SK-N-MC (cell line): ENCODE measurements at regions not wholly inside any gene's neighbourhood (a gene's known extent, or its start where the extent isn't known, plus 50 kb on each side); places are given as distances from the start of the nearest gene placed in this dataset.
"Not testable (repeated sequence)": the region's sequence is repeated elsewhere in the genome, so short reads cannot be mapped to it uniquely, and the experiment has no call there.

Experiments
- DNase-seq: peaks from one replicate; pipeline ENCODE4 v3.0.0-alpha.2; 2011; ENCODE audit warnings: low read depth, low spot score
- H3K27ac ChIP-seq: fragments of 200-600 bp; sonication (generic); 2 replicates; pipeline ENCODE4 v1.5.1; 2016; ENCODE audit warnings: mixed run types
- H3K36me3 ChIP-seq: fragments of 200-600 bp; sonication (generic); 2 replicates; pipeline ENCODE4 v1.6.1; 2017; ENCODE audit warnings: antibody characterized with exemption, low read length, mixed read lengths; ENCODE audit not compliant: insufficient read depth
- H3K4me3 ChIP-seq: fragments of 200-600 bp; sonication (generic); 2 replicates; pipeline ENCODE4 v1.5.1; 2016
- H3K9ac ChIP-seq: fragments of 200-600 bp; sonication (generic); 2 replicates; pipeline ENCODE4 v1.8.0; 2017; ENCODE audit warnings: mixed run types, mixed read lengths; ENCODE audit not compliant: insufficient read length
- H3K9me3 ChIP-seq: fragments of 200-600 bp; sonication (generic); 2 replicates; pipeline ENCODE4 v1.6.1; 2017; ENCODE audit warnings: low read depth, mild to moderate bottlenecking, antibody characterized with exemption, low read length, moderate library complexity, mixed read lengths
- EZH2 ChIP-seq: fragments of 200-600 bp; sonication (generic); IDR thresholded peaks from one replicate; pipeline ENCODE4 v1.6.1; 2017; ENCODE audit warnings: antibody characterized with exemption
- FOXP2 ChIP-seq: optimal IDR thresholded peaks from 2 replicates; pipeline ENCODE3; 2011; ENCODE audit warnings: mild to moderate bottlenecking, moderate library complexity; ENCODE audit not compliant: insufficient read depth; ENCODE audit errors: extremely low read length, control extremely low read depth
- POLR2AphosphoS5 ChIP-seq: IDR thresholded peaks from 2 replicates; pipeline ENCODE4 v1.6.1; 2012; ENCODE audit warnings: mild to moderate bottlenecking, low read depth, low read length, borderline replicate concordance

DNA sequence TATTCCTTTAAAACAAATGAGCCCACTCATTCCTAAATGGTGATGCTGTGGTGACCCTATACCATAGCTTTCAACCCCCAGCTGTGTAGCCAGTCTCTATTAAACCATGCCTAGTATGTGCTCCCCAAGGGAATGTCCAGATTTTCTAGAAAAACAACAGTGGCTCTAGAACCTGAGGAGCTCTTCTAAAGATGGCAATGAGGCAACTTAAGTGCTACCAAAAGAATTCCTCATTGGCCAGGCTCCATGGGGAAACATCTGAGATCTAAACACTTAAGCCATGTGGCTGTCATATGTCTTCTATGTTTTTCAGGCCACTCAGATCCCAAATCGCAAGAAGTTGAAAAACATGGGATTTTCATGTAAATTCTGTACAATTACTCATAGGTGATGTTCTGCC is 191.0 kb downstream of the TPBG start:
- no peaks in the 10 kb centered on the region for H3K9me3 ChIP-seq
- no peaks in the 10 kb centered on the region for H3K36me3 ChIP-seq
- DNase-seq, result no peak
- no peak overlapping the region for H3K9ac ChIP-seq
- H3K4me3 ChIP-seq, result no peak overlapping the region
- H3K27ac ChIP-seq, result no peak overlapping the region
- TF ChIP-seq FOXP2 (no peak), EZH2 (no peak), POLR2AphosphoS5 (no peak)

DNA sequence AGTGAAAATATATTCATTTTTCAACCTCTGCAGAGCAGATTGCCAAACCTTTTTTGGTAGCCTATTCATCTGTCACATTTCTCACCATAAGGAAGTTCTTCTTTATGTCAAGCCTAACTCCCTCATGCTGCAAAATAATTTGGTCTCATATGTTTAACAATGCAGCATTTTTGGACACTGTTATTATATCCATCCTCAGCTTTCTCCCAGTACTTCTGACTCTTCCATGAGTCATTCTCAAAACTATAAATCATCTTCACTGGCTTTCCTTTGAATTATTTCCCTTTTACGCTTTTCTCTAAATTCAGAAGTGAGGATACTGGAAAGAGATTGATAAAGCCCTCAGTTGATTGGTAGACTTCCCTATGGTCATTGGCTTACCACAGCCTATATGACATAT is 192.2 kb downstream of the TPBG start:
- H3K9me3 ChIP-seq, result no peaks in the 10 kb centered on the region
- H3K9ac ChIP-seq, result no peak overlapping the region
- no peaks in the 10 kb centered on the region for H3K36me3 ChIP-seq
- H3K4me3 ChIP-seq, result no peak overlapping the region
- no peak for TF ChIP-seq FOXP2
- no peak for TF ChIP-seq POLR2AphosphoS5
- TF ChIP-seq EZH2, result no peak
- H3K27ac ChIP-seq, result no peak overlapping the region
- no peak for DNase-seq

DNA sequence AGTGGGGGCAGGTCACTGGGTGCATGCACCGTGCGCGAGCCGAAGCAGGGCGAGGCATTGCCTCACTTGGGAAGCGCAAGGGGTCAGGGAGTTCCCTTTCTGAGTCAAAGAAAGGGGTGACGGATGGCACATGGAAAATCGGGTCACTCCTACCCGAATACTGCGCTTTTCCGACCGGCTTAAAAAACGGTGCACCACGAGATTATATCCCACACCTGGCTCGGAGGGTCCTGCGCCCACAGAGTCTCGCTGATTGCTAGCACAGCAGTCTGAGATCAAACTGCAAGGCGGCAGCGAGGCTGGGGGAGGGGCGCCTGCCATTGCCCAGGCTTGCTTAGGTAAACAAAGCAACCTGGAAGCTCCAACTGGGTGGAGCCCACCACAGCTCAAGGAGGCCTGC is 194.9 kb downstream of the TPBG start:
- not testable (repeated sequence) for H3K4me3 ChIP-seq, H3K9ac ChIP-seq, H3K9me3 ChIP-seq, H3K27ac ChIP-seq, DNase-seq, H3K36me3 ChIP-seq

DNA sequence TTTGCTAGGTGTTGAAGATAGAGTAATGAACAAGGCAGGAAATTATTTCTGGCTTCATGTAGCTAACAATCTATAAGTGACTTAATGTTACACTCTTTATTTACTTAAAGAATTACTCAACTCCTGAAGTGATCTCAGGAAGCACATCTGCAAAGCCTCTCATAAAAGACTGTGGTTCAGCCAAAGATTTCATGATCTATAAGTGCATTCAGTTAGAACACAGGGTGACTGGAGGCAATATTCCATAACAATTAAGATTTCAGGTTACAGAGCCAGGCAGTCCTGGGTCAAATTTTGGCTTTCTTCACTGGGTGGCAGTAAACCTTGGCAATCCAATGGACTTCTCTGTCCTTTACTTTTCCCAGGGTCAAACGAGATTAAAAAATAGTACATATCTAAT is 204.0 kb downstream of the TPBG start:
- H3K27ac ChIP-seq, result no peak overlapping the region
- no peaks in the 10 kb centered on the region for H3K36me3 ChIP-seq
- no peak overlapping the region for H3K4me3 ChIP-seq
- no peak for TF ChIP-seq EZH2
- H3K9me3 ChIP-seq, result no peaks in the 10 kb centered on the region
- no peak overlapping the region for H3K9ac ChIP-seq
- peak; percentile 39 for DNase-seq

DNA sequence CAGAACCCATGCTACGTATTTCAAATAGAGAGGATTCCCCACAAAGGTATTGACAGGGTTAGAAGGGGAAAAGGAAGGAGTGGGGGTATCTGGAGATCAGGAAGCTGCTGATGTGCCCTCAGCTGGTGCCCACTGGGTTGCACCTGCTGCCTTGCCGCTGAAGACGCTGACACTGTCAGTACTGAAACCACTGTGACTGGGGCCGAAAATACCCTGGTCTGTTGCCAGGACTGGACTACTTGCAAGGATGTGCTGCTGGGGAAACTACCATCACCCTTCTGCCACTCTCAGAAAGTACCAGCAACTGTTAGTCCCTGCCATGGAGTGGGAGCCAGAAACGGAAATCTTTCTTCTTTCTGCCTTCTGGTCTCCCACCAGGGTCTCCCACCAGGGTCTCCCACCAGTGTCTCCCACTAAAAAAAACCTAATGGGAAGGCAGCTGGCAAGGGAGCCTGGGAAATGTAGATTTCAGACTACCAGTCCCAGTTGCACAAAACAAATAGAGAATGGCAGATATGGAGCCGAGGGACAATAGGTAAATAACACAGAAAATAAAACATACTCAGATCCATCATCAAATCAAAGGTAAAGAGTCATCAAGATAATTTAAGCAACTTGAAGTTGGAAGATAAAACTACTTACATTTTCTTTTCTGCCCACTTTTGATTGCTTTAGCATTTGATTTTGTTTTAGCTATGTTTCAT is 204.8 kb downstream of the TPBG start:
- Histone ChIP-seq H3K27ac (no peak overlapping the region), H3K9me3 (no peaks in the 10 kb centered on the region), H3K4me3 (no peak overlapping the region), H3K9ac (no peak overlapping the region), H3K36me3 (no peaks in the 10 kb centered on the region)
- TF ChIP-seq POLR2AphosphoS5 (no peak), EZH2 (no peak), FOXP2 (no peak)
- DNase-seq, result no peak

DNA sequence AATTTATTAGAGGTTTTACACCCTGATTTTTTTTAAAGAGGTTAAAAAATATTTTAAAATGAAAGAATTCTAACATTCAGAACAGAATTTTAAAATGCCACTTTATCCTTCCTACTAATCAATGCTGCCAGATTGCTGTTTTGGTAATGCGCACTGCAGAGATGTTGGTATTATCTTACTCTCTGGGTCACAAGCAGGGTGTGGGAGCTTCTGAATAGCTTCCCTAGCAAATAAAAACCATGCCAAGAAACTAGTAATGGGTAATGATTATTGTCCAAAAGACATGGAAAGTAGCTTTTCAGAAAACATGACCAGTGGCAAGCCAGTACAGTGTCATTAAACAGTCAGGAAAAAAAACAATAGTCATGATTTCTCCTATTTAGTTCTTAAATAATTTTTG is 205.4 kb downstream of the TPBG start:
- DNase-seq, result no peak

DNA sequence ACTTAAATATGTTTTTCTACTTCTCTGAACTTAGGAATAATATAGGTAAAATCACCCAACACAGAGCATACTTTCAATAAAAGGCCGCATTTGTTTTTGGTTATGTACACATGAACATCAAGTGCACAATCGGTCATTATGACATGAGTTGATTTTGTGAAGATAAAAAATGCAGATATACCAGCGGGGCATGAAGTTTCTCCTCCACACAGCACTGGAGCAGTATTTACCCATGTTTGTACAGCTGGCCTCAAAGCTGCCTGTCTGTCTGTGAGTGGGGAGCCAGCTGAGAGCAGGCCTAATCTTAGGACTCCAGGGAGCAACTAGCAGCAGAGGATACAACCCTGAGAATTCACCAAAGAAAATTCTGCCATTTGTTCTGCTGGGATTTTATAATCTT is 206.5 kb downstream of the TPBG start:
- TF ChIP-seq FOXP2, result no peak
- TF ChIP-seq POLR2AphosphoS5, result no peak
- TF ChIP-seq EZH2, result no peak
- H3K4me3 ChIP-seq, result no peak overlapping the region
- no peak overlapping the region for H3K9ac ChIP-seq
- no peaks in the 10 kb centered on the region for H3K36me3 ChIP-seq
- no peak for DNase-seq
- H3K27ac ChIP-seq, result no peak overlapping the region
- no peaks in the 10 kb centered on the region for H3K9me3 ChIP-seq

More for the DNA sequence above, 205.4 kb downstream of the TPBG start:
- TF ChIP-seq POLR2AphosphoS5 (no peak), FOXP2 (no peak), EZH2 (no peak)
- Histone ChIP-seq H3K27ac (no peak overlapping the region), H3K4me3 (no peak overlapping the region), H3K36me3 (no peaks in the 10 kb centered on the region), H3K9me3 (no peaks in the 10 kb centered on the region), H3K9ac (no peak overlapping the region)

DNA sequence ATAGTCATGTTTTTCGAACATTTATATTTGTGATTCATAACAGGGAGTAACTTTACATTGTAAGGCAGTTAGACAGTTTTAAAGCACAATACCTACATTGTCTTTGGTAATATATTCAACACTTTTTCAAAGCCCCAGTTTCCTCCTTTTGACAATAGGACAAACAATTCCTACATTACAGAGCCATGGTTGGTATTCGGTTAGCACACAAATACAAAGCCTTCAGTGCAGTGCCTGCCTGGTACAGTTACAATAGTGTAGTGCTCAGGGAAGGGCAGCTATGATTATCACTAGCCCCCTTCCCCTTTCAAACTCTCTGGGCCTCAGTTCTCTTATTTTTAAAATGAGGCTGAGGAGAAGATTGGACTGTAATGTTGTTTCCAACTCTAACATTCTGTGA is 207.8 kb downstream of the TPBG start:
- TF ChIP-seq POLR2AphosphoS5, result no peak
- TF ChIP-seq EZH2, result no peak
- no peak for TF ChIP-seq FOXP2
- Histone ChIP-seq H3K4me3 (no peak overlapping the region), H3K9ac (no peak overlapping the region), H3K27ac (no peak overlapping the region), H3K9me3 (no peaks in the 10 kb centered on the region; the same call in 1 of the 2 replicates), H3K36me3 (no peaks in the 10 kb centered on the region)
- no peak for DNase-seq

DNA sequence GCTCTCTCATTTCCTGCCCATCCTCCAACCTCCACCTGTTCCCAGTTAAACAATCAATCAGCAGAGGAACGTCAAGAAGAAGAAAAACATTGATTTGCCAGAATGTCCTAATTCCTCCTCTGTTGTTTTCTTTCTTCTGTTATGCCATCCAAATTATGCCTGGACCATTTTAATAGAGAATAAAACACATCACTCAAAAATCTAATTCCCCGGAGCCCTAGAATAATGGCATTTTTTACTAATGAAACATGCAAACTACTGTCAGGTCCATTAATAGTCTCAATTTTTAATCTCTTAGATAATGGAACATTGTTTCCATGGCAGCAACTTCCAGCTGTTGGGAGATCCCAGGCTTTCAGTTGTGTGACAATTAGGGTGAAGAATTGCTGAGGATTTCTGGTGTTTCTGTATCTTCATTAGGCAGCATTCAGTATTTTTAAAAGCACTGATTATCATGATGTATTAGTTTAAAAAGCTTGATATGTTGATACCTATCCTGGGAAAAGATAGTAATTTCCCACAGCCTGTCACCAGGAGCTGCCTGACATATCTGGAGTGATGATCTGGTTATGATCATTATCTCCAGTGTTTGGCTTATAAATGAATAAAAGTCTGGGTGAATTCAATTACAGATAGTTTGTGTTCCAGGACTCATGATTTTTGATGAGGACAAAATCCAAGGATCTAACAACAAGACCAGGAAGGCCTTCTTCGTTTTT is 209.8 kb downstream of the TPBG start:
- Histone ChIP-seq H3K9ac (no peak overlapping the region), H3K4me3 (no peak overlapping the region), H3K27ac (no peak overlapping the region), H3K9me3 (no peaks in the 10 kb centered on the region; the same call in 1 of the 2 replicates), H3K36me3 (no peaks in the 10 kb centered on the region)
- no peak for DNase-seq
- TF ChIP-seq EZH2, result no peak
- no peak for TF ChIP-seq POLR2AphosphoS5
- no peak for TF ChIP-seq FOXP2
